ENCODE measurements at regions not wholly inside any gene's neighbourhood (a gene's known extent, or its start where the extent isn't known, plus 50 kb on each side); places are given as distances from the start of the nearest gene placed in this dataset.

DNA sequence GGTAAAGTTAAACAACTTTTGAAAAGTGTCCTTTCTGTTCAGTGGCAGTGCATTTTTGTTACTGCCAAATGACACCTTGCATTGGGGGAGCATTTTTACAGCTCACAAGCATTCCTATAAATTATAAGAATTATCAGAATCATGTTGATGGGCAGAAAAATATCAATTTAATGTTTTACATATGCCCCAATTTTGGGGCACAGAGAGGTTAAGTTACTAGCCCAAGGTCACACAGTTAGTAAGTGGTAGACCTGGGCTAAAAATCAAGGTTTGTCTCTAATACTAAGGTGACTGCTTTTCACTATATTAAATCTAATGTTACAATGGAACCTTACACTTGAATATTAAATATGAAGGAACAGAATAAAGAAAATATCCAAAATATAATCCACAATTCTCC, 180.1 kb upstream of the IVNS1ABP start:
- no peaks in the 10 kb centered on the region for H3K9me3 Mint-ChIP-seq
- TF ChIP-seq, protein P1, sequence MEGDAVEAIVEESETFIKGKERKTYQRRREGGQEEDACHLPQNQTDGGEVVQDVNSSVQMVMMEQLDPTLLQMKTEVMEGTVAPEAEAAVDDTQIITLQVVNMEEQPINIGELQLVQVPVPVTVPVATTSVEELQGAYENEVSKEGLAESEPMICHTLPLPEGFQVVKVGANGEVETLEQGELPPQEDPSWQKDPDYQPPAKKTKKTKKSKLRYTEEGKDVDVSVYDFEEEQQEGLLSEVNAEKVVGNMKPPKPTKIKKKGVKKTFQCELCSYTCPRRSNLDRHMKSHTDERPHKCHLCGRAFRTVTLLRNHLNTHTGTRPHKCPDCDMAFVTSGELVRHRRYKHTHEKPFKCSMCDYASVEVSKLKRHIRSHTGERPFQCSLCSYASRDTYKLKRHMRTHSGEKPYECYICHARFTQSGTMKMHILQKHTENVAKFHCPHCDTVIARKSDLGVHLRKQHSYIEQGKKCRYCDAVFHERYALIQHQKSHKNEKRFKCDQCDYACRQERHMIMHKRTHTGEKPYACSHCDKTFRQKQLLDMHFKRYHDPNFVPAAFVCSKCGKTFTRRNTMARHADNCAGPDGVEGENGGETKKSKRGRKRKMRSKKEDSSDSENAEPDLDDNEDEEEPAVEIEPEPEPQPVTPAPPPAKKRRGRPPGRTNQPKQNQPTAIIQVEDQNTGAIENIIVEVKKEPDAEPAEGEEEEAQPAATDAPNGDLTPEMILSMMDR (conservative IDR thresholded peaks at IDR 0.05): no peak
- DNase-seq (ENCODE audit: extremely low spot score, unreplicated experiment): no peak
- H3K27ac Mint-ChIP-seq: no peak overlapping the region
- H3K27me3 Mint-ChIP-seq: peaks cover 5% of the 10 kb centered on the region
- H3K4me3 Mint-ChIP-seq: no peak overlapping the region
- no peaks in the 10 kb centered on the region for H3K36me3 Mint-ChIP-seq
- H3K4me1 Mint-ChIP-seq (ENCODE audit: unreplicated experiment): no peaks in the 10 kb centered on the region

DNA sequence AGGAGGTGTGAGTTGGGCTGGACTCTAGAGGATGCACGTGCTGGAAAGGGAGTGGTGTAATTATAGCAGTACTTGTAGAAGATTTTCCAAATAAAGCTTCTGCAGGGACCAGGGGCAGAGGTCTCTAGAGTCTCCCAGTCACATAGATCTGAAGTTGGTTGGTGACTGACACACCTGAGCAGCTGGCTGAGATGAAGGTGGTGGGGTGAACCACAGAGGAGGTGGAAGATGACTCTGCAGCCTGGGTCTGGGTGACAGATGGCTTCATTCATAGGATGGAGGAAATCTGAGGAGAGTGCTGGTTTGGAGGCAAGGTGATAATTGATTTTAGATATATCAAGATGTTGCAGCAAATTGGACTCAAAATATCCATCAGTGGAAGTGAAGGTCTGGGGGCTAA, 178.9 kb upstream of the IVNS1ABP start:
- H3K27me3 Mint-ChIP-seq: peaks cover 5% of the 10 kb centered on the region
- DNase-seq (ENCODE audit: extremely low spot score, unreplicated experiment): no peak
- H3K9me3 Mint-ChIP-seq: no peaks in the 10 kb centered on the region
- no peak overlapping the region for H3K4me3 Mint-ChIP-seq
- TF ChIP-seq, protein P1 (conservative IDR thresholded peaks at IDR 0.05): no peak
- H3K36me3 Mint-ChIP-seq: no peaks in the 10 kb centered on the region
- H3K27ac Mint-ChIP-seq: no peak overlapping the region
- H3K4me1 Mint-ChIP-seq (ENCODE audit: unreplicated experiment): no peaks in the 10 kb centered on the region

DNA sequence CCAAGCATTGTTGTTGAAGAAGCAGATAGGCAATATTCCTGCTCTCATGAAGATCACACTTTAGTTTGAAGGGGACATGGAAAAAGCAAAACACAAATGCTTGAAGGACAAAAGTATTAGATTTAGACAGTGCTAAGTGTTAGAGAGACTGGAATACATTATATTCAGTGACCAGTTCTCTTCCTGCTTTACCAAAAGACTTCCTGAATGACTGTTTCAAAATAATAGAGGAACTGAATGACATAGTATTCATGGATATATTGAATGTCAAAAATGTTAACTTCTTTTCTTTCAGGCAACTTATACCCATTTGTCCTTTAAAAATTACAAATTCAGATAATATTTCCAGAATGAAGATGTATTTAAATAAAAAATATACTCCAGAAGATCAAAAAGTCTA, 178.0 kb upstream of the IVNS1ABP start:
- Mint-ChIP-seq H3K4me3 (no peak overlapping the region), H3K27ac (no peak overlapping the region), H3K27me3 (peaks cover 5% of the 10 kb centered on the region), H3K4me1 (ENCODE audit: unreplicated experiment) (no peaks in the 10 kb centered on the region), H3K36me3 (no peaks in the 10 kb centered on the region), H3K9me3 (no peaks in the 10 kb centered on the region)
- no peak for DNase-seq (ENCODE audit: extremely low spot score, unreplicated experiment)
- TF ChIP-seq, protein P1 (conservative IDR thresholded peaks at IDR 0.05): no peak

DNA sequence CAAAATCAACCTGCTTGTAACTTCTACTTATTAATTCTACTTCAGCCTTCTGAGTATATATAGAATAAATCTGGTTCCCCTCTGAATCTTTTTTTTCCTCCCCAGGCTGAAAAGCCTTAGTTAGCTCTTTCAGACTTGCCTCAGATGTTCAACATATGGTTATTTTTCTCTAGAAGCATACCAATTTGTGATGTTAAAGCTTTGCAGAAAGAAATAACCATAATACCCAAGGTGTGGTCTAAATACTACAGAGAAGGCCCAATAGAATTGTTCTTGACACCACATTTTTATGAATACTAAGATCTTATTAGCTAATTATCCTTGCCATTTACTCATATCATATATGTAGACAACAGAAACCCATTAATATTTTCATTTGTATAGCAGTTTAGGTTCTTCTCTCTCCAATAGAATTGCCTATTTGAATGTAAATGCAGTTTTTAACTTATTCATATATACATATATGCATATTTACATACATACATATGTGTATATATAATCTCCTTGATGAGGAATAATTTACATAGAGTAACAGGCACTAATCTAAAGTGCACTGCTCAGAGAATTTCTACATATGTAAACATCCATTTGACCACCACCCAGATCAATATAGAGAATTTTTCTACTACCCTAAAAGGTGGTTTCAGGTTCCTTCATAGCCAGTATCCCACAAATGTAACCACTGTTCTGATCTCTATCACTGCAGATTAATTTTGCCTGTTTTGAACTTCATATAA, 175.2 kb upstream of the IVNS1ABP start:
- peaks cover 5% of the 10 kb centered on the region for H3K27me3 Mint-ChIP-seq
- no peaks in the 10 kb centered on the region for H3K36me3 Mint-ChIP-seq
- H3K4me1 Mint-ChIP-seq (ENCODE audit: unreplicated experiment): peaks cover 12% of the 10 kb centered on the region
- H3K27ac Mint-ChIP-seq: no peak overlapping the region
- TF ChIP-seq, protein P1 (conservative IDR thresholded peaks at IDR 0.05): no peak
- no peak for DNase-seq (ENCODE audit: extremely low spot score, unreplicated experiment)
- no peaks in the 10 kb centered on the region for H3K9me3 Mint-ChIP-seq
- H3K4me3 Mint-ChIP-seq: no peak overlapping the region

DNA sequence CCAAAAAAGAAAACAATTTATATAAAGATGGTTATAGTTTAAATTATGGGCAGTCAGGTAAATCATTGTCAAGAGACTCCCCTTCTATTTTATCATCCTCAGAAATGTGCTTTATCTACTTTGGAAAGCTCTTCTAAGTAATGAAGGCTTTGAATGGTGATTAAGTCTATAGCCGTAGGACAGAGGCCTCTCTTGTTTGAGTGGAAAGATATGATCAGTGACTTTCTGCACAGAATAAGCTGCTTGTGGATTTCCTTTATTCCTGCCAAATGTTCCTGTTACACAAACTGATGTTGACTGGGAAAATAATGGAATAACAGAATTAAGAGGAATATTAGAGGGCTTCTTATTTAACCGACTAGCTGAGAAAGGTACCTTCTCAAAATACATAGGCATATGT, 174.6 kb upstream of the IVNS1ABP start:
- peaks cover 12% of the 10 kb centered on the region for H3K4me1 Mint-ChIP-seq (ENCODE audit: unreplicated experiment)
- H3K27me3 Mint-ChIP-seq: peaks cover 2% of the 10 kb centered on the region
- no peak overlapping the region for H3K4me3 Mint-ChIP-seq
- H3K9me3 Mint-ChIP-seq: no peaks in the 10 kb centered on the region
- H3K36me3 Mint-ChIP-seq: no peaks in the 10 kb centered on the region
- TF ChIP-seq, protein P1 (conservative IDR thresholded peaks at IDR 0.05): no peak
- no peak for DNase-seq (ENCODE audit: extremely low spot score, unreplicated experiment)
- no peak overlapping the region for H3K27ac Mint-ChIP-seq

Measured in type B pancreatic cell (in vitro differentiated cells).